ENCODE measurements at regions not wholly inside any gene's neighbourhood (a gene's known extent, or its start where the extent isn't known, plus 50 kb on each side); places are given as distances from the start of the nearest gene placed in this dataset.

DNA sequence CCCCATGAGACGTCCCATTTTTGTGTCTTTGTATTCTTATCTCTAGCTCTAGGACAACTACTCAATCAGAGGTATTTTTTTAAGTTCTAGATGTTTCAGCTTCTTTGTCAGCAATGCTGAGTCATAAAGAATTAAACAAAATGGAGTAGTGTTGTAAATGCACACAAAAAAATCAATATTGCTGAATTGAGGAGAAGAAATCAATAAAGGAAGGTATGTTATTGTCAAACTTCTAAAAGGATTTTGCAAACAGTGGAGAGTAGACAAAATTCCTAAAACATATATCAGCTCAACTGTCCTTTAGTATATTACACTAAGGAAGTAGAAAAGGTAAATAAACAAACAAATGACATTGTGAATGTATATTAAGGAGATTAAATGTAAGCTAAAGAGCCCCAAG, 726.1 kb upstream of the NRXN1 start:
- Mint-ChIP-seq H3K4me3 (no peak overlapping the region), H3K27ac (peak overlapping the region; percentile 59; the same call in 1 of the 2 replicates)
- ATAC-seq, result no peak

More for the DNA sequence above, 726.1 kb upstream of the NRXN1 start:
- H4K20me1 ChIP-seq (replicated peaks; ENCODE audit: insufficient read depth), result no peaks in the 10 kb centered on the region
- no peaks in the 10 kb centered on the region for H3K9me3 Mint-ChIP-seq
- no peaks in the 10 kb centered on the region for H3K36me3 ChIP-seq (ENCODE audit: insufficient read depth)
- H3K9me2 ChIP-seq (ENCODE audit: insufficient read depth), result no peaks in the 10 kb centered on the region
- H2AFZ ChIP-seq, result no peak overlapping the region
- no peak overlapping the region for H3K4me2 ChIP-seq
- H3F3A ChIP-seq (replicated peaks; ENCODE audit: low read depth), result no peaks in the 10 kb centered on the region
- TF ChIP-seq ZNF331 (CRISPR knock-in tag; IDR thresholded peaks at IDR 0.05; ENCODE audit: low read depth), result no peak
- TF ChIP-seq, protein P1, sequence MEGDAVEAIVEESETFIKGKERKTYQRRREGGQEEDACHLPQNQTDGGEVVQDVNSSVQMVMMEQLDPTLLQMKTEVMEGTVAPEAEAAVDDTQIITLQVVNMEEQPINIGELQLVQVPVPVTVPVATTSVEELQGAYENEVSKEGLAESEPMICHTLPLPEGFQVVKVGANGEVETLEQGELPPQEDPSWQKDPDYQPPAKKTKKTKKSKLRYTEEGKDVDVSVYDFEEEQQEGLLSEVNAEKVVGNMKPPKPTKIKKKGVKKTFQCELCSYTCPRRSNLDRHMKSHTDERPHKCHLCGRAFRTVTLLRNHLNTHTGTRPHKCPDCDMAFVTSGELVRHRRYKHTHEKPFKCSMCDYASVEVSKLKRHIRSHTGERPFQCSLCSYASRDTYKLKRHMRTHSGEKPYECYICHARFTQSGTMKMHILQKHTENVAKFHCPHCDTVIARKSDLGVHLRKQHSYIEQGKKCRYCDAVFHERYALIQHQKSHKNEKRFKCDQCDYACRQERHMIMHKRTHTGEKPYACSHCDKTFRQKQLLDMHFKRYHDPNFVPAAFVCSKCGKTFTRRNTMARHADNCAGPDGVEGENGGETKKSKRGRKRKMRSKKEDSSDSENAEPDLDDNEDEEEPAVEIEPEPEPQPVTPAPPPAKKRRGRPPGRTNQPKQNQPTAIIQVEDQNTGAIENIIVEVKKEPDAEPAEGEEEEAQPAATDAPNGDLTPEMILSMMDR (conservative IDR thresholded peaks at IDR 0.05; ENCODE audit: low read depth in 2 of 2), result no peak
- TF ChIP-seq STAT1 (IDR thresholded peaks at IDR 0.05; ENCODE audit: unreplicated experiment), result no peak
- no peak for TF ChIP-seq CREB1 (CRISPR knock-in tag; IDR thresholded peaks at IDR 0.05; ENCODE audit: low read depth)
- TF ChIP-seq, protein P2, sequence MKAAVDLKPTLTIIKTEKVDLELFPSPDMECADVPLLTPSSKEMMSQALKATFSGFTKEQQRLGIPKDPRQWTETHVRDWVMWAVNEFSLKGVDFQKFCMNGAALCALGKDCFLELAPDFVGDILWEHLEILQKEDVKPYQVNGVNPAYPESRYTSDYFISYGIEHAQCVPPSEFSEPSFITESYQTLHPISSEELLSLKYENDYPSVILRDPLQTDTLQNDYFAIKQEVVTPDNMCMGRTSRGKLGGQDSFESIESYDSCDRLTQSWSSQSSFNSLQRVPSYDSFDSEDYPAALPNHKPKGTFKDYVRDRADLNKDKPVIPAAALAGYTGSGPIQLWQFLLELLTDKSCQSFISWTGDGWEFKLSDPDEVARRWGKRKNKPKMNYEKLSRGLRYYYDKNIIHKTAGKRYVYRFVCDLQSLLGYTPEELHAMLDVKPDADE (IDR thresholded peaks at IDR 0.05), result no peak
- TF ChIP-seq NANOG (IDR thresholded peaks at IDR 0.05; ENCODE audit: borderline replicate concordance), result no peak
- TF ChIP-seq EZH2phosphoT487 (IDR thresholded peaks at IDR 0.05; ENCODE audit: unreplicated experiment), result no peak
- TF ChIP-seq, protein P3, sequence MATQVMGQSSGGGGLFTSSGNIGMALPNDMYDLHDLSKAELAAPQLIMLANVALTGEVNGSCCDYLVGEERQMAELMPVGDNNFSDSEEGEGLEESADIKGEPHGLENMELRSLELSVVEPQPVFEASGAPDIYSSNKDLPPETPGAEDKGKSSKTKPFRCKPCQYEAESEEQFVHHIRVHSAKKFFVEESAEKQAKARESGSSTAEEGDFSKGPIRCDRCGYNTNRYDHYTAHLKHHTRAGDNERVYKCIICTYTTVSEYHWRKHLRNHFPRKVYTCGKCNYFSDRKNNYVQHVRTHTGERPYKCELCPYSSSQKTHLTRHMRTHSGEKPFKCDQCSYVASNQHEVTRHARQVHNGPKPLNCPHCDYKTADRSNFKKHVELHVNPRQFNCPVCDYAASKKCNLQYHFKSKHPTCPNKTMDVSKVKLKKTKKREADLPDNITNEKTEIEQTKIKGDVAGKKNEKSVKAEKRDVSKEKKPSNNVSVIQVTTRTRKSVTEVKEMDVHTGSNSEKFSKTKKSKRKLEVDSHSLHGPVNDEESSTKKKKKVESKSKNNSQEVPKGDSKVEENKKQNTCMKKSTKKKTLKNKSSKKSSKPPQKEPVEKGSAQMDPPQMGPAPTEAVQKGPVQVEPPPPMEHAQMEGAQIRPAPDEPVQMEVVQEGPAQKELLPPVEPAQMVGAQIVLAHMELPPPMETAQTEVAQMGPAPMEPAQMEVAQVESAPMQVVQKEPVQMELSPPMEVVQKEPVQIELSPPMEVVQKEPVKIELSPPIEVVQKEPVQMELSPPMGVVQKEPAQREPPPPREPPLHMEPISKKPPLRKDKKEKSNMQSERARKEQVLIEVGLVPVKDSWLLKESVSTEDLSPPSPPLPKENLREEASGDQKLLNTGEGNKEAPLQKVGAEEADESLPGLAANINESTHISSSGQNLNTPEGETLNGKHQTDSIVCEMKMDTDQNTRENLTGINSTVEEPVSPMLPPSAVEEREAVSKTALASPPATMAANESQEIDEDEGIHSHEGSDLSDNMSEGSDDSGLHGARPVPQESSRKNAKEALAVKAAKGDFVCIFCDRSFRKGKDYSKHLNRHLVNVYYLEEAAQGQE (IDR thresholded peaks at IDR 0.05; ENCODE audit: unreplicated experiment), result no peak
- no peak for TF ChIP-seq EZH2 (IDR thresholded peaks at IDR 0.05; ENCODE audit: low read depth, unreplicated experiment)
- TF ChIP-seq, protein P4, sequence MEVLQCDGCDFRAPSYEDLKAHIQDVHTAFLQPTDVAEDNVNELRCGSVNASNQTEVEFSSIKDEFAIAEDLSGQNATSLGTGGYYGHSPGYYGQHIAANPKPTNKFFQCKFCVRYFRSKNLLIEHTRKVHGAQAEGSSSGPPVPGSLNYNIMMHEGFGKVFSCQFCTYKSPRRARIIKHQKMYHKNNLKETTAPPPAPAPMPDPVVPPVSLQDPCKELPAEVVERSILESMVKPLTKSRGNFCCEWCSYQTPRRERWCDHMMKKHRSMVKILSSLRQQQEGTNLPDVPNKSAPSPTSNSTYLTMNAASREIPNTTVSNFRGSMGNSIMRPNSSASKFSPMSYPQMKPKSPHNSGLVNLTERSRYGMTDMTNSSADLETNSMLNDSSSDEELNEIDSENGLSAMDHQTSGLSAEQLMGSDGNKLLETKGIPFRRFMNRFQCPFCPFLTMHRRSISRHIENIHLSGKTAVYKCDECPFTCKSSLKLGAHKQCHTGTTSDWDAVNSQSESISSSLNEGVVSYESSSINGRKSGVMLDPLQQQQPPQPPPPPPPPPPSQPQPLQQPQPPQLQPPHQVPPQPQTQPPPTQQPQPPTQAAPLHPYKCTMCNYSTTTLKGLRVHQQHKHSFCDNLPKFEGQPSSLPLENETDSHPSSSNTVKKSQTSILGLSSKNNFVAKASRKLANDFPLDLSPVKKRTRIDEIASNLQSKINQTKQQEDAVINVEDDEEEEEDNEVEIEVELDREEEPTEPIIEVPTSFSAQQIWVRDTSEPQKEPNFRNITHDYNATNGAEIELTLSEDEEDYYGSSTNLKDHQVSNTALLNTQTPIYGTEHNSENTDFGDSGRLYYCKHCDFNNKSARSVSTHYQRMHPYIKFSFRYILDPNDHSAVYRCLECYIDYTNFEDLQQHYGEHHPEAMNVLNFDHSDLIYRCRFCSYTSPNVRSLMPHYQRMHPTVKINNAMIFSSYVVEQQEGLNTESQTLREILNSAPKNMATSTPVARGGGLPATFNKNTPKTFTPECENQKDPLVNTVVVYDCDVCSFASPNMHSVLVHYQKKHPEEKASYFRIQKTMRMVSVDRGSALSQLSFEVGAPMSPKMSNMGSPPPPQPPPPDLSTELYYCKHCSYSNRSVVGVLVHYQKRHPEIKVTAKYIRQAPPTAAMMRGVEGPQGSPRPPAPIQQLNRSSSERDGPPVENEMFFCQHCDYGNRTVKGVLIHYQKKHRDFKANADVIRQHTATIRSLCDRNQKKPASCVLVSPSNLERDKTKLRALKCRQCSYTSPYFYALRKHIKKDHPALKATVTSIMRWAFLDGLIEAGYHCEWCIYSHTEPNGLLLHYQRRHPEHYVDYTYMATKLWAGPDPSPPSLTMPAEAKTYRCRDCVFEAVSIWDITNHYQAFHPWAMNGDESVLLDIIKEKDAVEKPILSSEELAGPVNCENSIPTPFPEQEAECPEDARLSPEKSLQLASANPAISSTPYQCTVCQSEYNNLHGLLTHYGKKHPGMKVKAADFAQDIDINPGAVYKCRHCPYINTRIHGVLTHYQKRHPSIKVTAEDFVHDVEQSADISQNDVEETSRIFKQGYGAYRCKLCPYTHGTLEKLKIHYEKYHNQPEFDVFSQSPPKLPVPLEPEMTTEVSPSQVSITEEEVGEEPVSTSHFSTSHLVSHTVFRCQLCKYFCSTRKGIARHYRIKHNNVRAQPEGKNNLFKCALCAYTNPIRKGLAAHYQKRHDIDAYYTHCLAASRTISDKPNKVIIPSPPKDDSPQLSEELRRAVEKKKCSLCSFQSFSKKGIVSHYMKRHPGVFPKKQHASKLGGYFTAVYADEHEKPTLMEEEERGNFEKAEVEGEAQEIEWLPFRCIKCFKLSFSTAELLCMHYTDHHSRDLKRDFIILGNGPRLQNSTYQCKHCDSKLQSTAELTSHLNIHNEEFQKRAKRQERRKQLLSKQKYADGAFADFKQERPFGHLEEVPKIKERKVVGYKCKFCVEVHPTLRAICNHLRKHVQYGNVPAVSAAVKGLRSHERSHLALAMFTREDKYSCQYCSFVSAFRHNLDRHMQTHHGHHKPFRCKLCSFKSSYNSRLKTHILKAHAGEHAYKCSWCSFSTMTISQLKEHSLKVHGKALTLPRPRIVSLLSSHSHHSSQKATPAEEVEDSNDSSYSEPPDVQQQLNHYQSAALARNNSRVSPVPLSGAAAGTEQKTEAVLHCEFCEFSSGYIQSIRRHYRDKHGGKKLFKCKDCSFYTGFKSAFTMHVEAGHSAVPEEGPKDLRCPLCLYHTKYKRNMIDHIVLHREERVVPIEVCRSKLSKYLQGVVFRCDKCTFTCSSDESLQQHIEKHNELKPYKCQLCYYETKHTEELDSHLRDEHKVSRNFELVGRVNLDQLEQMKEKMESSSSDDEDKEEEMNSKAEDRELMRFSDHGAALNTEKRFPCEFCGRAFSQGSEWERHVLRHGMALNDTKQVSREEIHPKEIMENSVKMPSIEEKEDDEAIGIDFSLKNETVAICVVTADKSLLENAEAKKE (CRISPR knock-in tag; IDR thresholded peaks at IDR 0.05), result no peak
- no peak for TF ChIP-seq JUNB (IDR thresholded peaks at IDR 0.05; ENCODE audit: unreplicated experiment)
- TF ChIP-seq ZNF114 (CRISPR knock-in tag; IDR thresholded peaks at IDR 0.05), result no peak
- no peak for TF ChIP-seq POLR2AphosphoS5 (IDR thresholded peaks at IDR 0.05; ENCODE audit: low read depth)
- H3K4me3 ChIP-seq, result no peak overlapping the region
- no peaks in the 10 kb centered on the region for H3K36me3 Mint-ChIP-seq (ENCODE audit: low read depth)
- DNase-seq (ENCODE audit: low spot score), result no peak
- H3K79me2 ChIP-seq (replicated peaks; ENCODE audit: insufficient read depth), result no peaks in the 10 kb centered on the region
- H3K27me3 Mint-ChIP-seq (ENCODE audit: insufficient read depth, low read depth, poor library complexity), result no peaks in the 10 kb centered on the region
- no peaks in the 10 kb centered on the region for H3K4me1 ChIP-seq (ENCODE audit: insufficient read depth)
- H3K27ac ChIP-seq (ENCODE audit: low read depth), result no peak overlapping the region
- H3K4me1 Mint-ChIP-seq, result no peaks in the 10 kb centered on the region
- no peaks in the 10 kb centered on the region for H3K27me3 ChIP-seq (ENCODE audit: insufficient read depth)

Measured in GM23338 (cell line).